A673 (cell line): ENCODE measurements at regions not wholly inside any gene's neighbourhood (a gene's known extent, or its start where the extent isn't known, plus 50 kb on each side); places are given as distances from the start of the nearest gene placed in this dataset.

Experiments
- BruUV-seq: library from RNA; stranded (reverse); fragments of 400-500 nt; replicated peaks from 2 replicates; lab custom pipeline; 2021; lab: Mats Ljungman, UMichigan
- CTCF ChIA-PET: fragments of 300-600 bp; sonication (Branson Sonifier 250); formaldehyde crosslinking; loops from one replicate; lab custom pipeline; 2022; ENCODE audit warnings: antibody characterized with exemption; lab: Charles Lee
- POLR2A ChIA-PET: fragments of 300-600 bp; sonication (Branson Sonifier 250); formaldehyde crosslinking; loops from one replicate; lab custom pipeline; 2022; ENCODE audit warnings: antibody characterized with exemption; ENCODE audit not compliant: low non-redundant PET; lab: Charles Lee
- DNase-seq: peaks from one replicate; pipeline ENCODE4 v3.0.0-alpha.2; 2015; ENCODE audit warnings: low spot score
- H3K27ac ChIP-seq: fragments of 200-600 bp; sonication (generic); 2 replicates; pipeline ENCODE4 v1.5.1; 2016; ENCODE audit warnings: mixed run types, low read depth, mild to moderate bottlenecking, mixed read lengths, antibody characterized with exemption, low read length; ENCODE audit not compliant: poor library complexity, severe bottlenecking
- H3K27me3 ChIP-seq: fragments of 200-600 bp; sonication (generic); replicated peaks from 2 replicates; pipeline ENCODE4 v1.6.1; 2017; ENCODE audit warnings: mixed run types, low read depth, mild to moderate bottlenecking, mixed read lengths, antibody characterized with exemption, low read length; ENCODE audit not compliant: insufficient read depth, poor library complexity
- H3K36me3 ChIP-seq: fragments of 200-600 bp; sonication (generic); 2 replicates; pipeline ENCODE4 v1.6.1; 2016; ENCODE audit warnings: mixed run types, mild to moderate bottlenecking, mixed read lengths, antibody characterized with exemption, low read length; ENCODE audit not compliant: insufficient read depth, poor library complexity, severe bottlenecking
- H3K4me1 ChIP-seq: fragments of 200-600 bp; sonication (generic); 2 replicates; pipeline ENCODE4 v1.6.1; 2017; ENCODE audit warnings: mixed run types, mild to moderate bottlenecking, mixed read lengths, antibody characterized with exemption, low read length; ENCODE audit not compliant: insufficient read depth, poor library complexity, severe bottlenecking
- H3K4me3 ChIP-seq: fragments of 200-600 bp; sonication (generic); 2 replicates; pipeline ENCODE4 v1.5.1; 2016; ENCODE audit warnings: low read depth, mixed run types, mild to moderate bottlenecking, mixed read lengths, low read length; ENCODE audit not compliant: poor library complexity, severe bottlenecking
- H3K9me3 ChIP-seq: fragments of 200-600 bp; sonication (generic); 2 replicates; pipeline ENCODE4 v1.6.1; 2016; ENCODE audit warnings: mixed run types, low read depth, mild to moderate bottlenecking, mixed read lengths, antibody characterized with exemption, low read length; ENCODE audit not compliant: poor library complexity, severe bottlenecking
- CTCF ChIP-seq: fragments of 300-800, 200-600 bp; sonication (generic); conservative IDR thresholded peaks from 2 replicates; pipeline ENCODE4 v1.5.1; 2017; ENCODE audit warnings: low read depth, mild to moderate bottlenecking, antibody characterized with exemption, low read length, moderate library complexity, mixed read lengths
- EZH2 ChIP-seq: fragments of 200-600 bp; sonication (generic); IDR thresholded peaks from 2 replicates; pipeline ENCODE4 v1.6.1; 2017; ENCODE audit warnings: borderline replicate concordance, low read depth, mild to moderate bottlenecking, mixed read lengths, antibody characterized with exemption, low read length; ENCODE audit not compliant: poor library complexity, severe bottlenecking
- intact Hi-C: fragments of 100-400 bp; cut with micrococcal nuclease; formaldehyde crosslinking; loops from one replicate; pipeline ENCODE4 v1.10.0; 2022; ENCODE audit not compliant: unreplicated experiment

GRCh38 chr2:76563730-76564129, 853.0 kb upstream of the GCFC2 start:
- no peak overlapping the region for H3K27ac ChIP-seq
- no peaks in the 10 kb centered on the region for H3K4me1 ChIP-seq
- ChIA-PET CTCF (no interaction called here), POLR2A (interaction anchor here (0.6 kb wide), 1 partner anchor 294 kb away, joined by 4 read pairs; no protein-coding TSS in a partner anchor)
- H3K9me3 ChIP-seq, result no peaks in the 10 kb centered on the region
- no TSS peak for BruUV-seq
- H3K4me3 ChIP-seq, result no peak overlapping the region
- H3K27me3 ChIP-seq, result no peaks in the 10 kb centered on the region
- H3K36me3 ChIP-seq, result no peaks in the 10 kb centered on the region
- intact Hi-C loops, result no loop called here
- TF ChIP-seq CTCF (no peak), EZH2 (no peak)
- no peak for DNase-seq

- H3K36me3 ChIP-seq, result no peaks in the 10 kb centered on the region
- no peak overlapping the region for H3K4me3 ChIP-seq
- BruUV-seq, result no TSS peak
- intact Hi-C loops, result no loop called here
- TF ChIP-seq CTCF (no peak), EZH2 (no peak)
- DNase-seq, result no peak
- H3K4me1 ChIP-seq, result no peaks in the 10 kb centered on the region
- POLR2A ChIA-PET, result no interaction called here
- CTCF ChIA-PET, result no interaction called here
- no peak overlapping the region for H3K27ac ChIP-seq
- H3K9me3 ChIP-seq, result no peaks in the 10 kb centered on the region
- H3K27me3 ChIP-seq, result no peaks in the 10 kb centered on the region
Observed at GRCh38 chr2:76558157-76558556, 847.4 kb upstream of the GCFC2 start.

GRCh38 chr2:76556018-76556417, 845.3 kb upstream of the GCFC2 start:
- no peak overlapping the region for H3K27ac ChIP-seq
- H3K36me3 ChIP-seq, result no peaks in the 10 kb centered on the region
- TF ChIP-seq EZH2 (no peak), CTCF (no peak)
- ChIA-PET CTCF (no interaction called here), POLR2A (no interaction called here)
- no peak overlapping the region for H3K4me3 ChIP-seq
- no peaks in the 10 kb centered on the region for H3K4me1 ChIP-seq
- no peak for DNase-seq
- intact Hi-C loops, result no loop called here
- no peaks in the 10 kb centered on the region for H3K27me3 ChIP-seq
- BruUV-seq, result no TSS peak
- no peaks in the 10 kb centered on the region for H3K9me3 ChIP-seq
